ENCODE measurements at regions not wholly inside any gene's neighbourhood (a gene's known extent, or its start where the extent isn't known, plus 50 kb on each side); places are given as distances from the start of the nearest gene placed in this dataset.

- TF ChIP-seq CTCF (IDR thresholded peaks at IDR 0.05) (no peak), POLR2A (IDR thresholded peaks at IDR 0.05) (no peak)
These were observed 115.4 kb upstream of the GADL1 start for GRCh38 chr3:31009881-31010280.

Measured in esophagus squamous epithelium (tissue), 4 donors.